ENCODE measurements at regions not wholly inside any gene's neighbourhood (a gene's known extent, or its start where the extent isn't known, plus 50 kb on each side); places are given as distances from the start of the nearest gene placed in this dataset.

- TF ChIP-seq MAX (IDR thresholded peaks at IDR 0.05; ENCODE audit: low read depth, low read length): no peak
- no peak for TF ChIP-seq POLR2A (IDR thresholded peaks at IDR 0.05; ENCODE audit: extremely low read depth, insufficient read length)
- no peak for TF ChIP-seq MYC (IDR thresholded peaks at IDR 0.05; ENCODE audit: low read depth, low read length)
- TF ChIP-seq CTCF (IDR thresholded peaks at IDR 0.05; ENCODE audit: low read depth, low read length): no peak
- DNase-seq (ENCODE audit: low read depth): no peak
- no peak overlapping the region for H3K4me3 ChIP-seq (ENCODE audit: low read depth, low read length)
These were observed 59.8 kb upstream of the BCL11B start for GRCh38 chr14:99331811-99332210.

GRCh38 chr14:99330316-99331240, 58.6 kb upstream of the BCL11B start:
- H3K4me3 ChIP-seq (ENCODE audit: low read depth, low read length): no peak overlapping the region
- no peak for DNase-seq (ENCODE audit: low read depth)
- TF ChIP-seq POLR2A (IDR thresholded peaks at IDR 0.05; ENCODE audit: extremely low read depth, insufficient read length): no peak
- no peak for TF ChIP-seq MAX (IDR thresholded peaks at IDR 0.05; ENCODE audit: low read depth, low read length)
- TF ChIP-seq CTCF (IDR thresholded peaks at IDR 0.05; ENCODE audit: low read depth, low read length): no peak
- no peak for TF ChIP-seq MYC (IDR thresholded peaks at IDR 0.05; ENCODE audit: low read depth, low read length)

- DNase-seq (ENCODE audit: low read depth): no peak
- TF ChIP-seq POLR2A (IDR thresholded peaks at IDR 0.05; ENCODE audit: extremely low read depth, insufficient read length): no peak
- no peak for TF ChIP-seq MAX (IDR thresholded peaks at IDR 0.05; ENCODE audit: low read depth, low read length)
- no peak for TF ChIP-seq CTCF (IDR thresholded peaks at IDR 0.05; ENCODE audit: low read depth, low read length)
- no peak for TF ChIP-seq MYC (IDR thresholded peaks at IDR 0.05; ENCODE audit: low read depth, low read length)
- H3K4me3 ChIP-seq (ENCODE audit: low read depth, low read length): no peak overlapping the region
These were observed 57.8 kb upstream of the BCL11B start for GRCh38 chr14:99329711-99330315.

- no peak for TF ChIP-seq POLR2A (IDR thresholded peaks at IDR 0.05; ENCODE audit: extremely low read depth, insufficient read length)
- no peak for TF ChIP-seq CTCF (IDR thresholded peaks at IDR 0.05; ENCODE audit: low read depth, low read length)
- TF ChIP-seq MAX (IDR thresholded peaks at IDR 0.05; ENCODE audit: low read depth, low read length): no peak
- TF ChIP-seq MYC (IDR thresholded peaks at IDR 0.05; ENCODE audit: low read depth, low read length): no peak
- DNase-seq (ENCODE audit: low read depth): no peak
These were observed 55.7 kb upstream of the BCL11B start for GRCh38 chr14:99327458-99328250.

GRCh38 chr14:99327050-99327449, 55.1 kb upstream of the BCL11B start:
- DNase-seq (ENCODE audit: low read depth): no peak
- TF ChIP-seq CTCF (IDR thresholded peaks at IDR 0.05; ENCODE audit: low read depth, low read length): peak; percentile 37
- no peak for TF ChIP-seq POLR2A (IDR thresholded peaks at IDR 0.05; ENCODE audit: extremely low read depth, insufficient read length)
- no peak for TF ChIP-seq MAX (IDR thresholded peaks at IDR 0.05; ENCODE audit: low read depth, low read length)
- no peak for TF ChIP-seq MYC (IDR thresholded peaks at IDR 0.05; ENCODE audit: low read depth, low read length)
- H3K4me3 ChIP-seq (ENCODE audit: low read depth, low read length): no peak overlapping the region

More at GRCh38 chr14:99327458-99328250, 55.7 kb upstream of the BCL11B start:
- no peak overlapping the region for H3K4me3 ChIP-seq (ENCODE audit: low read depth, low read length)
